IMR-90 (cell line): ENCODE measurements at regions not wholly inside any gene's neighbourhood (a gene's known extent, or its start where the extent isn't known, plus 50 kb on each side); places are given as distances from the start of the nearest gene placed in this dataset.

Source experiments
- ATAC-seq: fragments of 200-7000 bp; cut with Tn5 transposase; 2 replicates; pipeline ENCODE4 v1.9.1; 2020; ENCODE audit warnings: low read depth, mild to moderate bottlenecking, moderate library complexity
- BruUV-seq: library from RNA; stranded (reverse); fragments of 400-500 nt; replicated peaks from 2 replicates; lab custom pipeline; 2021; lab: Mats Ljungman, UMichigan
- CTCF ChIA-PET: fragments of 300-600 bp; formaldehyde crosslinking; extraction: SDS; loops from one replicate; lab custom pipeline; 2021; ENCODE audit warnings: antibody characterized with exemption; lab: Yijun Ruan, JAX
- POLR2A ChIA-PET: fragments of 300-600 bp; sonication (Branson Sonifier 250); formaldehyde crosslinking; loops from one replicate; lab custom pipeline; 2022; ENCODE audit warnings: antibody characterized with exemption; ENCODE audit not compliant: unreplicated experiment; lab: Charles Lee
- DNase-seq: peaks from one replicate; pipeline ENCODE4 v3.0.0; 2013
- H2AFZ ChIP-seq: replicated peaks from 2 replicates; pipeline ENCODE3; 2013; ENCODE audit warnings: low read length, mild to moderate bottlenecking; ENCODE audit not compliant: poor library complexity
- H2AK5ac ChIP-seq: 2 replicates; pipeline ENCODE4 v1.6.1; 2013; ENCODE audit warnings: low read depth, low read length, inconsistent platforms
- H2AK9ac ChIP-seq: replicated peaks from 2 replicates; pipeline ENCODE3; 2013; ENCODE audit warnings: mild to moderate bottlenecking, low read depth, low read length, moderate library complexity; ENCODE audit not compliant: poor library complexity
- H2BK120ac ChIP-seq: 2 replicates; pipeline ENCODE4 v1.6.1; 2013; ENCODE audit warnings: low read depth, low read length, inconsistent platforms
- H2BK15ac ChIP-seq: 3 replicates; pipeline ENCODE4 v1.6.1; 2013; ENCODE audit warnings: low read depth, low read length, inconsistent platforms
- H2BK20ac ChIP-seq: 2 replicates; pipeline ENCODE4 v1.6.1; 2013; ENCODE audit warnings: low read depth, mild to moderate bottlenecking, inconsistent platforms, low read length, moderate library complexity
- H2BK5ac ChIP-seq: 2 replicates; pipeline ENCODE4 v1.6.1; 2013; ENCODE audit warnings: mild to moderate bottlenecking, low read depth, low read length, inconsistent platforms; ENCODE audit not compliant: poor library complexity, severe bottlenecking
- H3K14ac ChIP-seq: replicated peaks from 2 replicates; pipeline ENCODE4 v1.6.1; 2013; ENCODE audit warnings: low read depth, low read length, inconsistent platforms
- H3K18ac ChIP-seq: 2 replicates; pipeline ENCODE4 v1.6.1; 2013; ENCODE audit warnings: low read depth, low read length, control low read depth
- H3K23ac ChIP-seq: 2 replicates; pipeline ENCODE4 v1.6.1; 2013; ENCODE audit warnings: low read depth, low read length, inconsistent platforms
- H3K27ac ChIP-seq: 2 replicates; pipeline ENCODE4 v1.5.1; 2013; ENCODE audit warnings: mild to moderate bottlenecking, control low read depth, low read length; ENCODE audit not compliant: insufficient read depth
- H3K27me3 ChIP-seq: 2 replicates; pipeline ENCODE4 v1.6.1; 2013; ENCODE audit warnings: low read length; ENCODE audit not compliant: control insufficient read depth, insufficient read depth
- H3K36me3 ChIP-seq: 2 replicates; pipeline ENCODE4 v1.6.1; 2013; ENCODE audit warnings: low read length, mixed read lengths; ENCODE audit not compliant: control insufficient read depth, insufficient read depth
- H3K4ac ChIP-seq: 2 replicates; pipeline ENCODE4 v1.6.1; 2013; ENCODE audit warnings: low read depth, low read length, inconsistent platforms
- H3K4me1 ChIP-seq: 2 replicates; pipeline ENCODE4 v1.6.1; 2013; ENCODE audit warnings: low read length, mixed read lengths; ENCODE audit not compliant: control insufficient read depth, insufficient read depth
- H3K4me2 ChIP-seq: 2 replicates; pipeline ENCODE4 v1.6.1; 2013; ENCODE audit warnings: low read depth, mild to moderate bottlenecking, control low read depth, low read length, moderate library complexity
- H3K4me3 ChIP-seq: 2 replicates; pipeline ENCODE4 v1.5.1; 2013; ENCODE audit warnings: low read depth, mild to moderate bottlenecking, control low read depth, low read length, moderate library complexity; ENCODE audit not compliant: insufficient read depth
- H3K56ac ChIP-seq: 2 replicates; pipeline ENCODE4 v1.6.1; 2013; ENCODE audit warnings: low read length, inconsistent platforms; ENCODE audit not compliant: insufficient read depth; ENCODE audit errors: extremely low read depth
- H3K79me1 ChIP-seq, 2 experiments: 2 replicates each; pipeline ENCODE4 v1.6.1; 2013; ENCODE audit warnings: low read length in 2 of 2, inconsistent platforms in 1 of 2, low read depth in 1 of 2
- H3K9ac ChIP-seq: 2 replicates; pipeline ENCODE4 v1.6.1; 2013; ENCODE audit warnings: low read depth, low read length, control low read depth
- H3K9me1 ChIP-seq: 2 replicates; pipeline ENCODE4 v1.6.1; 2013; ENCODE audit warnings: low read length, inconsistent platforms; ENCODE audit not compliant: insufficient read depth
- H3K9me3 ChIP-seq: 2 replicates; pipeline ENCODE4 v1.6.1; 2013; ENCODE audit warnings: low read length; ENCODE audit not compliant: control insufficient read depth, insufficient read depth
- H4K20me1 ChIP-seq: 2 replicates; pipeline ENCODE4 v1.6.1; 2013; ENCODE audit warnings: low read length, inconsistent platforms; ENCODE audit not compliant: insufficient read depth
- H4K5ac ChIP-seq: 2 replicates; pipeline ENCODE4 v1.6.1; 2013; ENCODE audit warnings: mild to moderate bottlenecking, low read depth, low read length, control low read depth
- H4K8ac ChIP-seq, 2 experiments: 2 replicates each; pipeline ENCODE4 v1.6.1; 2013; ENCODE audit warnings: low read depth in 2 of 2, low read length in 2 of 2, control low read depth in 1 of 2, inconsistent platforms in 1 of 2
- H4K91ac ChIP-seq: 2 replicates; pipeline ENCODE4 v1.6.1; 2013; ENCODE audit warnings: low read depth, low read length, inconsistent platforms; ENCODE audit not compliant: insufficient read depth
- BHLHE40 ChIP-seq: fragments of 150-350 bp; IDR thresholded peaks from 2 replicates; pipeline ENCODE4 v1.6.1; 2016; ENCODE audit warnings: mild to moderate bottlenecking, low read depth, low read length
- CHD1 ChIP-seq: IDR thresholded peaks from 2 replicates; pipeline ENCODE4 v1.6.1; 2012; ENCODE audit warnings: low read depth, low read length, improper control_type of control experiment
- CTCF ChIP-seq: conservative IDR thresholded peaks from 2 replicates; pipeline ENCODE4 v1.5.1; 2012; ENCODE audit warnings: mild to moderate bottlenecking, low read depth, low read length, improper control_type of control experiment
- FOS ChIP-seq: fragments of 150-350 bp; IDR thresholded peaks from 2 replicates; pipeline ENCODE4 v1.6.1; 2016; ENCODE audit warnings: low read depth, low read length
- MAFK ChIP-seq: IDR thresholded peaks from 2 replicates; pipeline ENCODE4 v1.6.1; 2012; ENCODE audit warnings: low read depth, low read length, improper control_type of control experiment
- MXI1 ChIP-seq: IDR thresholded peaks from 2 replicates; pipeline ENCODE4 v1.6.1; 2012; ENCODE audit warnings: low read depth, mild to moderate bottlenecking, low read length, moderate library complexity, borderline replicate concordance
- POLR2A ChIP-seq: IDR thresholded peaks from 2 replicates; pipeline ENCODE4 v1.6.1; 2012; ENCODE audit warnings: mild to moderate bottlenecking, low read depth, low read length
- WGBS, 2 experiments: methylation state at CpG; one replicate each; pipeline versions ENCODE4 v1.1.5 to v1.1.7; 2013; ENCODE audit warnings: missing lambda C conversion rate in 2 of 2; ENCODE audit not compliant: insufficient read length in 1 of 2; ENCODE audit errors: extremely low coverage in 2 of 2; 5-methylcytosine and 5-hydroxymethylcytosine counted together
- dilution Hi-C: fragments of 300-500 bp; cut with HindIII; formaldehyde crosslinking; loops from one replicate; pipeline ENCODE4 v1.14.3; 2018; ENCODE audit warnings: low sequenced_read_pairs; ENCODE audit not compliant: unreplicated experiment
- in situ Hi-C: fragments of 300-500 bp; cut with MboI; formaldehyde crosslinking; loops from 3 replicates; pipeline ENCODE4 v1.14.3; 2019; ENCODE audit warnings: low sequenced_read_pairs, inconsistent platforms, mixed read lengths
- intact Hi-C: fragments of 100-400 bp; cut with micrococcal nuclease; formaldehyde crosslinking; loops from 2 replicates; pipeline ENCODE4 v1.10.0; 2022

GRCh38 chr3:106794442-106794841 is 582.8 kb upstream of the CCDC54 start:
- intact Hi-C loops, result no loop called here
- Histone ChIP-seq H4K8ac (no peak overlapping the region), H2AK9ac (no peak overlapping the region), H3K18ac (no peak overlapping the region), H3K27ac (no peak overlapping the region), H3K56ac (no peak overlapping the region), H3K23ac (no peak overlapping the region), H3K27me3 (no peaks in the 10 kb centered on the region), H3K14ac (no peak overlapping the region), H3K9me1 (no peaks in the 10 kb centered on the region), H2AFZ (no peak overlapping the region), H3K79me1 (no peaks in the 10 kb centered on the region), H2BK5ac (no peak overlapping the region), H2BK120ac (no peak overlapping the region), H3K36me3 (no peaks in the 10 kb centered on the region), H3K9ac (no peak overlapping the region), H4K91ac (no peak overlapping the region), H3K9me3 (no peaks in the 10 kb centered on the region), H3K4me2 (no peak overlapping the region), H4K5ac (no peak overlapping the region), H4K20me1 (no peaks in the 10 kb centered on the region), H3K4me1 (no peaks in the 10 kb centered on the region), H2BK20ac (no peak overlapping the region), H3K4me3 (no peak overlapping the region), H3K4ac (no peak overlapping the region), H2AK5ac (no peak overlapping the region), H2BK15ac (0 out of 3 replicates have a peak overlapping the region, but pooled peaks have one; percentile 8)
- in situ Hi-C loops, result no loop called here
- dilution Hi-C loops, result no loop called here
- CTCF ChIA-PET, result no interaction called here
- DNase-seq (peak; percentile 8), ATAC-seq (no peak)
- no CpG with 5 or more reads among the region's 3 CpGs for WGBS, 2 experiments
- no TSS peak for BruUV-seq
- POLR2A ChIA-PET, result interaction anchor here (0.7 kb wide), 1 partner anchor 324 kb away, joined by 16 read pairs; no protein-coding TSS in a partner anchor
- TF ChIP-seq BHLHE40 (no peak), MAFK (no peak), CHD1 (no peak), MXI1 (no peak), POLR2A (no peak), FOS (no peak), CTCF (no peak)
